CD4-positive, alpha-beta T cell treated with Interleukin-1 beta for 1 hour (primary cell): ENCODE measurements at regions not wholly inside any gene's neighbourhood (a gene's known extent, or its start where the extent isn't known, plus 50 kb on each side); places are given as distances from the start of the nearest gene placed in this dataset.

Experiments used
- DNase-seq, 2 donors: peaks; one replicate each; pipeline ENCODE4 v3.0.0-alpha.2; 2020 to 2022

DNA sequence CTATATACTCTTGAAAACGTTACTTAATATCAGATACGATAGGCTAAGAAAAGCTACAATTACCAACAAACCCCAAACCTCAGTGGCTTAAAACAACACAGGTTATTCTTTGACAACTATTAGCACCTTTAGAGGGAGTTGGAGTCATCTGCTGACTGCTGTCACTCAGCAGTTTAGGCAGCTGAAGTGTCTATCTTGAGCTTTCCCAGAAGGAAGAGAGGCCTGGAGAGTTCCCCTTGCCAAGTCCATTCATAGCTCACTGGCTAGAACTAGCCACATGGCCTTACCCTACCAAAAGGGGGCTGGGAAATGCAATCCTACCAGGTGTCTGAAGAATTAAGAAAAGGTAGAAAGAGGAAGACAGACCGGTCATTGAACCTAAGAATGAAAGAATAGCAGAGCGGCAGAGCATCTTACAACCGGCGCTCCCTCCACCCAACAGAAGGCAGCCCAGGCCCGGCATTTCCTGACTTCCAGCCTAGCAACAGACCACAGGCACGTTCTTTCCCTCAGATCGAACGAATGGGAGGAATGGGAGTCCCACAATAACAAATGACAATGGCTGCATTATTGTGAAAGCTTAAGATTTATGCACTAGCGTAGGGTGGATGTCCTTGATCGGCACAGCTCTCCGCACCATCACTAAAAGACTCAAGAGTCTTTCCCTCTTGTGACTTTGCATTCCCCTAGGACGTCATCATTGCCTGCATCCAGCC, 211.2 kb upstream of the CTAGE1 start:
- no peak for DNase-seq

DNA sequence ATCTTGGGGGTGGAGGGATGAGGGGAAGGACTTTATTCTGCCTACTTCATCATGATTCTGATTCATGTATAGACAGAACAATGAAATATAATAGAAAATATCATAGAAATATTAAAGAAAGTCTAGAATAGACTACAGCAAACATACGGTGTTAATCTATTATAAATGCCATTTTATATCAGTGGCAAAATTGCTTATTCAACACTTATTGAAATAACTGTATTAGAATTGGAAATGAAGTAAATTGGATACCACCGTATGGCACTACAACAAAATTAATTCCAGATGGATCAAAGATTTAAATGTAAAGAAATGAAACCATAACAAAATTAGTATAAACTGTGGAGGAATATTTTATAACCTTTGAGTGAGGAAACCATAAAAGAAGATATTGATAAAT, 213.3 kb upstream of the CTAGE1 start:
- DNase-seq = no peak

DNA sequence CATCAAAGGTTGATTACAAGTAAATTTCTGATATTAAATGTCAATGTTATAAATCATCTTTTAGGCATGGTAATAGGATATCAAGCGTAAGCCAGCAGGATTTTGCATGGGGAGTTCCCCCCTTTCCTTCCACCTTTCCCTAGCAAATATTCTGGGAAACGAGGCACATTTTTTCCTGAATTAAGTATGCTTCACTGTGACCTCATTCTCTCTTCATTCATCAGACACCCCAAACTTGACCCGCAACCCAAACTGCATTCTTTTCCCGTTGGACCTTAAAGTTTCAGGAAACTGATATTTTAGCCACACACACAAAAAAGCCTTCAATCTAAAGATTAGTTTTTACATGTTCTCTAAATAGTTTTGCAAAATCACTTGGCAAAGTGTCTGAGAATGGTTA, 214.5 kb upstream of the CTAGE1 start:
- no peak for DNase-seq

DNA sequence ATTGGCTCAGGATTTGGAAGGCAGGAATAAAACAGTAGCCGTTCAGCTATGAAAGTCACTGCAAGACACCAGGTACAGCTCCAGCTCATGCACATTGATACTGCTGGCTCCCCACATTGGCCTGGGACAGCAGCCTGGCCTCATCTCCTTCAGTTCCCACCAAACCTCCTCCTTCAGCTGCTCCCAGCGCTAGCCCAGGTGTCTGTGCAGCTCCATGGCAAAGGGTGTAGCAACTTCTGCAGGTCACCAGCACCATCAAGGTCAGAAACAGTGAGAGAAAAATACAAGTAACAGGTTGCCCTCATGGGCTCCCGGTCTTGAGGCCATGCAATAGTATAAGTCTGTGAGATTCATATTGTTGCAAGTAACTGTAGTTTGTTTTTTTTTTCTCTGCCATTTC, 216.7 kb upstream of the CTAGE1 start:
- no peak for DNase-seq

DNA sequence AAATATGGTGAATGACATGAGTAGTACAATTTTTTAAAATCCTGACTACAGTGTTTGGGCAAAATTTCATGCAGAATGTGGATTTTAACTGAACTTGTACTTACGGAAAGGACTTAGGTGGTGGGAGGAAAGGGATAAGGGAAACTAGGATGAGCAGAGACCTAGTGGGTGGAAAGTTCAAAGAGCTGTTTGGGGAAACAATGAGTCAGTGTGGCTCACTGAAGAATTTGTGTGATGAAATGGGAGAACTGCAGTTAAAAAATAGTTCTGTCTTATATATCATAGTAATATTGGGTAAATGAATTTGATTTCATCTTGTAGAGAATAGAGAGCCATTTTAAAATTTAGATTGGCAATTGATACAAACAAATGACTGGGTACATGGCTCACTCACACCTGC, 220.1 kb upstream of the CTAGE1 start:
- DNase-seq = no peak

DNA sequence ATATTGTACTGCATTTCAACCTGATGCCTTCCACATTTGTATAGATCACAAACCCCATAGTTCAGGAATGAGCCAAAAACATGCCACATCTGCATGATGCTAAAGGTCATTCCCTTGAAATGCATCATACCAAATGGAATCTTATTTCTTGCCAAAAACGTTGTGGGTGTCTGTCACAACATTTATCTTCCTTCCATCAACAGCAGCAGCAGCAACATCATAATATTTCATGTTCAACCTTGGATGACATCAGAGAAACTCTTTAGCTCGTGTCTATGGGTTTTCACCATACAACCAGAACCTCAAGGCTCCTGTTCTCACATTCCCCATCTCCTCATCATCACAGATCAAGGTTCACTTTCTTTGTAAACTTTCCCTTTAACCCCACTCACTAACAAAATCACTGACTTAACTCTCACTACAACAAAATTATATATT, 221.3 kb upstream of the CTAGE1 start:
- DNase-seq = no peak

DNA sequence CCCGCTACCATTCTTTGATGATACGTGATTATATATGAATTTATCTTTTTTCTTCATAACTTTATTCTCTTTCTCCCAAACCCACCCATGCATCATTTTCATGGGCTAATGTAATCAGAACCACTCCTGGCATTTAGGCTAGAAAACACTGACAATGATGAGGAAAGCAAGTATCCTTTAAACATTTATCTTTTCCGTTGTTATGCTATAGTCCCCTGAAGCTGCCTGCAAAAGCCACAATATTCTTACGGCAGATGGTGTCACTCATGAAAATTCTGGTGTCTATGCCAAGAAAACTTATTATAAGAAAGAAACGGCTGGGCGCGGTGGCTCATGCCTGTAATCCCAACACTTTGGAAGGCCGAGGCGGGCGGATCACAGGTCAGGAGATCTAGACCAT, 221.8 kb upstream of the CTAGE1 start:
- DNase-seq = no peak

DNA sequence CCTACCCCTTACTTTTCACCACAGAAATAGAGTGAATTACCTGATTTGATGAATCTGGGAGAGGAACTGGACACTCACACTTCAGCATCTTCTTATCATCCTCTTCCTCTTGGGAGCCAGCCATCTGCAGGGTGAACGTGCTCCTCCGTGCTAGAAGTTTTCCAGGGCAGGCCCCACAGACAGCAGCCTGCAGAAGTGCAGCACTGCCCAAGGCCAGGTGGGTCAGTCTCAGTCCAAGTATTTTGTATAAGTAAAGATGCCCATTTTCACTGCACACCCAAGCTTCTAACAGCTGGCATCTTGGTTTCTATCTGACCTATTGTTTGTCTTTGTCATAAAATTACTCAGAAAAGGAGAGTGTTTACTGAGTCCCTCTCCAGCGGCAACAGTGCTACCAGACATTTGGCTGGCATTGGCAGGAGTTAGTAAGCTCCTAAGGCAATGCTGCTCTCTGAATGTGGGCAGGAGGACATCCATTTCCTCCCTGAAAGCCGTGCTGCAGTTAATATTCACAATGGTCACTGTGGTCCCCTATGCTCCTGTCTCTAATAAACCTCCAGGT, 222.6 kb upstream of the CTAGE1 start:
- DNase-seq = no peak

DNA sequence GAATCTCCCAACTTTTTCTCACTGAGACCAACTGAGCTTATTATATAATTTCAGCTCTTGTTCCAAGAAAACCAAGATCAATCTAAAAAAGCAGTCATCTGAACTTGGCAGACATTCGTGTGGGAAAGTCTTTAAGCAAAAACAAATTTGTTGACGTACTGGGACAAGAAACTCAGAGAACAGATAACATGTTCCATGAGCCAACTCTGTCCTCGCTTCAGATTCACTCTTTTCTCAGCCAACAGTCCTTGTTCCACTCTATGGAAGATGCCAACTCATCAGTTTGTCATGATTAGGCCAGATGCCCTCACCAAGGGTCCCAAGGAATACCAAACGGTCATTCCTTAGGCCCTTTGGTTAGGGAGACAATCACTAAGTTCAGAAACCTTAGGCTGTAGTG, 224.2 kb upstream of the CTAGE1 start:
- no peak for DNase-seq

DNA sequence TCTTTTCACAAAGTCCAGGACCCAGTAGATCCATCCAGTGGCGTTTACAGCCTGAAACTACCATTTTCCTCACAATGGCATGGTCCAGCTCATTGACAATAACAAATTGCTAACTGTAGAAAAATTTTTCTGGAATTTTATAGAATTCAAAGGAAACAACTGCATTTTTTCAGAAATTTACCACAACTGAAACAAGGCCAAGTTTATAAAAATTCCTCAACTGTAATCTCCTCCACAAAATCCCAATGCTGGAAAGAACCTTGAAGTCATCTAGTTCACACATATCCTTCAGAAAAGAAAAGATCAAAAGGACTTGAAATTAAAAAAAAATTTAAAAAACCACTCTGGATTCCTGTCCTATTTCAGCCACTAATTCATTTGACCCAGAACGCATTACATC, 226.0 kb upstream of the CTAGE1 start:
- DNase-seq = no peak

DNA sequence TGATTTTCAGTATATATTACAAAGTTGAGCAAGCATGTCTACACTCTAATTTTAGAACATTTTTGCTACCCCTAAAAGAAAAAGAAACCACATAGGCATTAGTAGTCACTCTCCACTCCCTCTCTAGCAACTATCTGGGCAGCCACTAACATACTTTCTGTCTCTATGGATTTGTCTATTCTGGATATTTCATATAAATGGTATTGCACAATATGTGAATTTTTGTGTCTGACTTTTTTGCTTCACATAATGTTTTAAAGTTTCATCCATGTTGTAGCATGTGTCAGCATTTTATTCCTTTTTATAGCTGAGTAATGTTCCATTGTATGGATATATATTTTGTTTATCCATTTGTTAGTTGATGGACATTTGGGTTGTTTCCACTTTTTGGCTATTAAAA, 232.5 kb upstream of the CTAGE1 start:
- no peak for DNase-seq

DNA sequence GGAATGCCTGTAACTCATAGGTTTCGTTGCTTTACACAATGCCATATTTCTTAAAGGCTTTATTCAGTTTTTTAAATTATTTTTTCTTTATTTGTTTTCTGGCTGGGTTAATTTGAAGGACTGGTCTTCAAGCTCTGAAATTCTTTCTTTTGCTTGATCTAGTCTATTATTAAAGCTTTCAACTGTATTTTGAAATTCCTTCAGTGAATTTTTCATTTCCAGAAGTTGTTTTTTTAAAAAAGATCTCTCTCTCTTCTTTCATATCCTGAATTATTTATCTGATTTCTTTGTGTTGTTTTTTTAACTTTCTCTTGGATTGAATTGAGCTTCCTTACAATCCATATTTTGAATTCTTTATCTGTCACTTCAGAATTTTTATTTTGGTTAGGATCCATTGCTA, 239.9 kb upstream of the CTAGE1 start:
- DNase-seq = no peak

DNA sequence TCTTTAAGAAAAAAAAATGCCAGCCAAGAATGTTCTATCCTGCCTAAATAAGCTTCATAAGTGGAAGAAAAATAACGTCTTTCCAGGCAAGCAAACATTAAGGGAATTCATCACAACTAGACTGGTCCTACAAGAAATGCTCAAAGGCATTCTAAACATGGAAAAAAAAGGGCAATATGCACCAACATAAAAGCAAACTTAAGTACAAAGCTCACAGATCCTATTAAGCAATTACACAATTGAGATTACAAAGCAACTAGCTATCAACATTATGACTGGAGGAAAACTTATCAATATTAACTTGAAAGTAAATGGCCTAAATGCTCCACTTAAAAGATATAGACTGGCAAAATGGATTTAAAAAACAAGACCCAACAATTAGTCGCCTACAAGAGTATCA, 240.6 kb upstream of the CTAGE1 start:
- no peak for DNase-seq

DNA sequence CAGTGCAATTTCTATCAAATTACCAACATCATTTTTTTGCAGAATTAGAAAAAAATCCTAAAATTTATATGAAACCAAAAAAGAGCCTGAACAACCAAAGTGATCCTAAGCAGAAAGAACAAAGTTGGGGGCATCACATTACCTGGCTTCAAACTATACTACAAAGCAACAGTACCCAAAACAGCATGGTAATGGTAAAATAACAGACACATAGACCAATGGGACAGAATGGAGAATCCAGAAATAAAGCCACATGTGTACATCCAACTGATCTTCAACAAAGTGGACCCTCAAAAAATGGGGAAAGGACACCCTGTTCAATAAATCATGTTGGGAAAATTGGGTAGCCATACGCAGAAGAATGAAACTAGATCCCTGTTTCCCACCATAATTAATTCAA, 245.7 kb upstream of the CTAGE1 start:
- no peak for DNase-seq

DNA sequence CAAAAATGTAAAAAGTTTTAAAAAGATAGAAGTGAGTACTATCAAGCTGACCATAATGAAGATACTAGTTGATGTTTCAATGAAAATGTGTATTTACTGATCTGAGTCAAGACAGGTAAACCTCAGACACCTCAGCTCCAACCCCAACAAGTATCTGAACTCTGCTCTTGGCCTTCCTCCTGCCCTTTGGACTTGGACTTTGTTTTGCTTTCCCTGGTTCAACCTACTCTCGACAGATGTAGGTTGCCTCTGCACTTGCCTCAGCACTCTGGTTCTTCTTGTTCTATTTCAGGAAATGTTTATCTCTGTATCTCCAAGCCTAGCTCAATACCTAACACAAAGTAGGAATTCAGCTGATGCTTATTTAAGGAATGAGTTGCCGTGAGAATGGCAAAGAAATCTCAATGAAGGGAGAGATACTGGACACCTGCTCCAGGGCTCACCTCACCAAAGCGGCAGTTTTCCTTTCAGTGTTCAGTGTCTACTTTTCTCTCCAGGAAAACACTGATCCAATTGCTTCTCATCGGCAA, 248.8 kb upstream of the CTAGE1 start:
- no peak for DNase-seq

DNA sequence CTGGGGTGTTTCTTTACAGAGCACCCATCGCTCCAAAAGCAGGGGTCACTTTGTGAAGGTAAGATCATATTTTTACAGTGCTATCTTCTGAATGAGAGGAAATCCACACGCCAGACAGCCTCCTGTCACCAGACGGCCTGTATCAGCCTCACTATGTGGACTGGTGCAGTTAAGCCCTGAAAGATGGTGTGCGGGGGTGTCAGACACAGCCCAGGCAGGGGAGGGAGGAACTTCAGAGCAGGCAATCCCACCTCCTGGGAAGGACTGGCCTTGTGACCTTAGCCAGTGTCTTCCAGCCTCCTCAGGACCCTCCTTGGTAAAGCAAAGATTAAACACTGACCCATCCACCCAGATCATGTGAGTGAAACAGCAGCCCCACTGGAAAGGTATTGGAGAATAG, 249.4 kb upstream of the CTAGE1 start:
- DNase-seq = no peak

DNA sequence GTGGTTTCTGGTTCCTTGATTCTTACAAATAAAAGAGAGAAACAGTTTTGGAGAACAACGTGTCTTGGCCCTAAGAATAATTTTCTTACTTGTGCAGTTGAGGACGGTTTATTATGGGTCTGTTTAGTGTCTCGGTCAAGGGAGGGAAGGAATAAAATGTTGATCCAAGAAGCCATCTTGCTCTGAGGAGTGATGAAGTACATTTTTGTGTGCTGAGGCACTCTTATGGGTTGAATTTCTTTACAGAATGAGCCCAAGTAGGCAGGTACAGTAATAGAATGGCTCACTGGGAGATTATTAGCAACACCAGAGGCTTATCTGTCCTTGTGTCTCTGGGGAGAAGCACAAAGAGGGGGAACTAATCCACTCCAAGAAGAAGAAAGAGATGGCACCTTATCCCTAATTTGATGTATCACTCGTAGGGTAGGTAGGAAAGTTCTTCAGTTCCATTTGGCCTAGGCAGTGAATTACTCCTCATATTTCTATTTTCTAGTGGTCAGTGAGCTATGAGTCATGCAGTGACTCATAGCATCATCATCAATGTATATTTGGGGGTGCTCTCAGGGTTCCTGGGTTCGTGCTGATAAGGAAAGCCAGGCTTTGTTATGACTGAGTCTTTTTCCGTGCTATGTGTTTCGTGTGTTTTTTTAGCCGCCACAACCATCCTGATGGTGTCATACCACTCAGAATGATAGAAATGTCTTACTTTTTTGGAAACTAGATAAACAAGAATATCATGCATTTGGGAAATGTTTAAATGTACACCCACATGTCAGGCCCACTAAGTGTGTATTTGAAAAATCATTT, 250.1 kb upstream of the CTAGE1 start:
- DNase-seq = no peak

DNA sequence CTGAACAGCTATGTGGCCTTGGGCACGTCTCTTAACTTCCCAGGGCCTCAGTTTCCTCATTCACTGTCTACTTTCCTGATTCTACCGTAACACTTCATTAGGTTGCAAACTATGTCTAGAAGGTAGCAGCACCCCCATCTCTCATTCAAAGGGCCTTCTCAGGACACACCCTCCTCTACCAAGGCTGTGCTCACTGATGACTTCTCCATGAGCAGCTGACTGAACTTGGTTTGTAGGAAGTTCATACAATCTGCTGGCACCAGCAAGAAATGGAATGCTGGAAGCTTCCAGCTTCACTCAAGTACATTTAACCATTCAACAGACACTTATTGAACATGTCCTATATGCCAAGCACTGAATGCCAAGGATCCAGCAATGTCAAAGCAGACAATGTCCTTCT, 250.8 kb upstream of the CTAGE1 start:
- no peak for DNase-seq

DNA sequence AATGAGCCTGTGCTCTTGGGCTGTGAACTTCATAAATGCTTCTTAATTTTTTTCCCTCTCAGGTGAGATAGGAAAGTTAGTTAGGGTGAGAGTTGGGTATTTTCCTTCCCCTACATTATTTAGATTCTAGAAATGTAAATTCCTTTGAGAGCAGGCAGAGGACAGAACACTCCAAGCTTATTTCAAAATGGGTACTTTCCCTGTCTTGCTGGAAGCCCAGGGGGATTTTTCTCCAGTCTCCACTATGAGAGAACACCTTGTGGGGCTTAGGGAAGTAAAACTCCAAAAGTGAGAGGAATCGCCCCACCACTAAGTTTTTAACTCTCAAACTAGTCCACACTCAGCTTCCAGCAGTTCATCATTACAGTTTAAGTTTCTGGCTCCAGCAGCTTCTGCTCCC, 253.2 kb upstream of the CTAGE1 start:
- no peak for DNase-seq

DNA sequence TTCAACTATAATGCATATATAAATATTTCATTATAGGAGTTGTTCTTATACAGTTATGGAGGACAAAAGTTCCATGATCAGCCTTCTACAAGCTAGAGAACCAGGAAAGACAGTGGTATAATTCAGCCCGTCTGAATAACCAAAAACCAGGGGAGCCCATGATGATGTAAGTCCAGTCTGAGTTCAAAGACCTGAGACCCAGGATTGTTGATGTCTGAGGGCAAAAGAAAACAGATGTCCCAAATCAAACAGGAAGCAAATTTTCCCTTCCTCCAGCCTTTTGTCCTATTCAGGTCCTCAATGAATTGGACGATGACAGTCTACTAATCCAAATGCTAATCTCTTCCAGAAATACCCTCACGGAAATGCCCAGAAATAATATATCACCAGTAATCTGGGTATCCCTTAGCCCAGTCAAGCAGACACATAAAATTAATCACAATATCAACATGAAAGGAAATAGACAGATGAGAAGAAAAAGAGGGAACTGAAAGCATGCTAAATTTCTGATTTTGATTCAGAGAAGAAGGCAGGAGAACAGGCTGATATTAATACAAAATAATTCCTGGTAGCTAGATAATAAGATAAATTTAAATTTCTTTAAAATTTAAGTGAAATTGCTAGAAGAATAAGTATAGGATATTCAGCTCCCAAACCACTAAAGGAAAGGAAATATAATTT, 255.6 kb upstream of the CTAGE1 start:
- no peak for DNase-seq

DNA sequence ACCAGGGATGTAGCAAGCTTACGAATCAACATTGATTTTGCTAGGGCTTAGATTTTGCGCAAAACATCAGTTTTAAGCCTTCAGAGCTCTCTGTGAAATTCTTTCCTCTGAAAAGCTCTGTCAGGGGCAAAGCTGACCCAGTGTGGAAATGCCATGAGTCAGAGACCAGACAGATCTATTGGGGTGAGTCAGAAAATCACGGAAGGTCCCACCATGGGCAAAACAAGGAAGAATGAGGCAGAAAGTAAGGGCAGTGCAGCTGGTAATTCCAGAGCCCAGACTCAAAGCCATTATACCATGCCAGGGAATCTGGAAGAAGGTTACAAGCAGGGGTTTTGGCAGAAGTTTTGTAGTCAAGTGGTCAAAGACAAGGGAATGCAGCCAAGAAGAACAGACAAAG, 256.6 kb upstream of the CTAGE1 start:
- DNase-seq = no peak

DNA sequence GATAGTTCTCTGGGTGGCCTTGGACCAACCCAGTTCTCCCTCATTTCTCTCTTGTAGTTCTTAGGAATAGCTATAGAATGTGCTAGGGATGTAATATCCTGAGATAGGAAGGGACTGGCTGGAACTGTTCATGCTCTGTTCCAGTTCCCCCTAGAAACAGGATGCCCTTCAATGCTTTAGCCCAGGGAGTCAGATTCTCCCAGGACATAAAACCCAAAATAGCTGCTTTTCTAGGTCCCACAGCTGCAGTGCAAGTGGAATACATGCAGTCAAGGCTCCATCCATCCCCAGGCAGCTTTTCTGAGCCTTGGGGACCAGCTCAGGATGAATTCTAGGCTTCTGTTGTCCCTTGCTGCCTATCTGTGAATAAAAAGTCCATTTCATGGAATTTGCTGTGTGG, 257.3 kb upstream of the CTAGE1 start:
- DNase-seq = no peak

DNA sequence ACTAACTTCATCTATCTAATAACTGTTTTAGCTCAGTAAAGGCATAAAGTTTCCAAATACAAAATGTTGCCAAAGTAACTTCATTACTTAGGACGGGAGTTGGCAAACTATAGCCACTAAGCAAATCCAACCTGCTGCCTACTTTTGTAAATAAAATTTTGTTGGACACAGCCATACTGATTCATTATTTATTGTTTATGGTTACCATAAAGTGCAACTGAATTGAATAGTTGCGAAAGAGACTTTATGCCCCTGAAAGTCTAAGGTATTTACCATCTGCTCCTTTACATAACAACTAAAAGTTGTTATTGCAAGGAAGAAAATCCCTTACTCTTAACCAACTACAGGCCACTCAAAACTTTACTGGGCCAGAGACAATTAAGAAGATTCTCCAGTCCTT, 256.7 kb upstream of the RBBP8 start:
- no peak for DNase-seq

DNA sequence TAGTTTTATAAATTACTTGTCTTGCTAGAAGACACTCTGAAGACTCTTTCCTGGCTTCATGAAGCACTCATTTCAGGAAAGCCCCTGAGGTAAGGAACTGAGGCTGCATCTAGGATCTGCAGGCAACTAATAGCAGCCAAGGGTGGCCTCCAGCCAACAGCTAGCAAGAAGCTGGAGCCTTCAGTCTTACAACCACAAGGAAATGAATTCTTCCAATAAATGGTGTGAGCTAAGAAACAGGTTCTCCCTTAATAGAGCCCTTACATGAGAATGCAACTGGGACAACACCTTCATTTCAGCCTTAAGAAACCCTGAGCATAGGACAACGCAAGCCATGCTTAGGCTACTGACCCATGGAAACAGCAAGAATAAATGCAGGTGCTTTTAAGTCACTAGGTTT, 254.6 kb upstream of the RBBP8 start:
- no peak for DNase-seq
